HCT116 (cell line): ENCODE measurements at regions not wholly inside any gene's neighbourhood (a gene's known extent, or its start where the extent isn't known, plus 50 kb on each side); places are given as distances from the start of the nearest gene placed in this dataset.
"Not testable (repeated sequence)": the region's sequence is repeated elsewhere in the genome, so short reads cannot be mapped to it uniquely, and the experiment has no call there.

Experiments used
- ATAC-seq: fragments of 200-7000 bp; cut with Tn5 transposase; 2 replicates; pipeline ENCODE4 v1.9.1; 2020; ENCODE audit warnings: mild to moderate bottlenecking, moderate library complexity
- BruUV-seq: library from RNA; stranded (reverse); fragments of 400-500 nt; replicated peaks from 2 replicates; lab custom pipeline; 2021; lab: Mats Ljungman, UMichigan
- CTCF ChIA-PET: fragments of 300-600 bp; sonication (Branson Sonifier 250); formaldehyde crosslinking; loops from one replicate; lab custom pipeline; 2021; ENCODE audit warnings: antibody characterized with exemption; lab: Charles Lee
- POLR2A ChIA-PET: fragments of 300-600, 350-600 bp; sonication (Branson Sonifier 250); formaldehyde crosslinking; loops from one replicate; lab custom pipeline; 2021; ENCODE audit warnings: antibody characterized with exemption; lab: Charles Lee
- RAD21 ChIA-PET, 2 experiments: fragments of 300-600 bp; sonication (Branson Sonifier 250); formaldehyde crosslinking; loops; one replicate each; lab custom pipeline; 2023; ENCODE audit warnings: low total read pairs in 2 of 2; ENCODE audit not compliant: uncharacterized antibody in 2 of 2, unreplicated experiment in 2 of 2, low non-redundant PET in 1 of 2; lab: Charles Lee
- DNase-seq: peaks from one replicate; pipeline ENCODE4 v3.0.0-alpha.2; 2010; ENCODE audit warnings: low read depth, low spot score
- H2AFZ ChIP-seq: fragments of 200-600 bp; shearing (Covaris generic), sonication (generic); 2 replicates; pipeline ENCODE4 v1.6.1; 2017; ENCODE audit warnings: low read depth, mixed run types, mixed read lengths, antibody characterized with exemption, low read length; ENCODE audit not compliant: poor library complexity, severe bottlenecking
- H3K27ac ChIP-seq: 2 replicates; pipeline ENCODE4 v1.5.1; 2012; ENCODE audit warnings: low read depth, low read length
- H3K27me3 ChIP-seq: fragments of 200-600 bp; sonication (generic); 2 replicates; pipeline ENCODE4 v1.6.1; 2016; ENCODE audit warnings: mixed run types, low read length, mixed read lengths; ENCODE audit not compliant: insufficient read depth
- H3K36me3 ChIP-seq, 2 experiments: fragments of 200-500 bp in 1 of 2; fragments of 200-600 bp in 1 of 2; sonication (Bioruptor generic) in 1 of 2; sonication (generic) in 1 of 2; 2 replicates each; pipeline versions ENCODE4 v1.5.1 to v1.6.1; 2014 to 2016; ENCODE audit warnings: low read length in 2 of 2, inconsistent platforms in 1 of 2, mixed read lengths in 1 of 2, mixed run types in 1 of 2; ENCODE audit not compliant: insufficient read depth in 2 of 2, control insufficient read depth in 1 of 2
- H3K4me1 ChIP-seq, 2 experiments: fragments of 200-600 bp in 1 of 2; sonication (generic) in 1 of 2; 2 replicates each; pipeline versions ENCODE4 v1.5.1 to v1.6.1; 2012 to 2017; ENCODE audit warnings: low read length in 2 of 2, inconsistent platforms in 1 of 2, mild to moderate bottlenecking in 1 of 2, mixed read lengths in 1 of 2, mixed run types in 1 of 2, moderate library complexity in 1 of 2; ENCODE audit not compliant: insufficient read depth in 2 of 2, control insufficient read depth in 1 of 2
- H3K4me2 ChIP-seq: fragments of 200-600 bp; sonication (generic); 2 replicates; pipeline ENCODE4 v1.6.1; 2017; ENCODE audit warnings: mixed run types, low read length, mixed read lengths
- H3K4me3 ChIP-seq, 2 experiments: fragments of 200-600 bp in 1 of 2; sonication (generic) in 1 of 2; replicated peaks in 1 of 2; 2 replicates each; pipeline ENCODE4 v1.5.1; 2011 to 2016; ENCODE audit warnings: low read length in 2 of 2, control low read depth in 1 of 2, low read depth in 1 of 2, mild to moderate bottlenecking in 1 of 2, mixed read lengths in 1 of 2, mixed run types in 1 of 2
- H3K79me2 ChIP-seq: fragments of 200-600 bp; sonication (generic); 2 replicates; pipeline ENCODE4 v1.6.1; 2017; ENCODE audit warnings: mild to moderate bottlenecking, mixed run types, low read length, moderate library complexity, mixed read lengths; ENCODE audit not compliant: insufficient read depth
- H3K9ac ChIP-seq: fragments of 200-600 bp; sonication (generic); 2 replicates; pipeline ENCODE4 v1.6.1; 2016; ENCODE audit warnings: low read length, mixed read lengths
- H3K9me2 ChIP-seq: fragments of 200-600 bp; sonication (generic), shearing (Covaris generic); 2 replicates; pipeline ENCODE4 v1.6.1; 2017; ENCODE audit warnings: mixed run types, mild to moderate bottlenecking, moderate library complexity; ENCODE audit not compliant: insufficient read depth
- H3K9me3 ChIP-seq, 2 experiments: fragments of 200-500 bp in 1 of 2; fragments of 200-600 bp in 1 of 2; sonication (Bioruptor generic) in 1 of 2; sonication (generic) in 1 of 2; 2 replicates each; pipeline ENCODE4 v1.6.1; 2014 to 2017; ENCODE audit warnings: low read length in 2 of 2, mixed read lengths in 2 of 2, inconsistent platforms in 1 of 2, low read depth in 1 of 2, mild to moderate bottlenecking in 1 of 2, mixed run types in 1 of 2, moderate library complexity in 1 of 2; ENCODE audit not compliant: control insufficient read depth in 1 of 2, insufficient read depth in 1 of 2
- H4K20me1 ChIP-seq: fragments of 200-600 bp; sonication (generic), shearing (Covaris generic); 2 replicates; pipeline ENCODE4 v1.6.1; 2017; ENCODE audit warnings: mixed run types, mild to moderate bottlenecking, moderate library complexity; ENCODE audit not compliant: insufficient read depth
- ELF1 ChIP-seq: IDR thresholded peaks from 2 replicates; pipeline ENCODE4 v1.6.1; 2012; ENCODE audit warnings: low read depth, borderline replicate concordance
- POLR2A ChIP-seq: IDR thresholded peaks from 2 replicates; pipeline ENCODE4 v1.7.0; 2011; ENCODE audit warnings: borderline replicate concordance; ENCODE audit not compliant: insufficient read depth, insufficient read length; ENCODE audit errors: extremely low read depth
- intact Hi-C: fragments of 100-400 bp; cut with micrococcal nuclease; formaldehyde crosslinking; loops from 2 replicates; pipeline ENCODE4 v1.10.0; 2022
- TF ChIP-seq, protein P1 (sequence below): IDR thresholded peaks from 2 replicates; pipeline ENCODE4 v1.6.1; 2012

- Histone ChIP-seq H3K79me2 (no peaks in the 10 kb centered on the region), H3K9me3 (no peaks in the 10 kb centered on the region), H3K9me2 (no peaks in the 10 kb centered on the region), H3K36me3 (no peaks in the 10 kb centered on the region), H2AFZ (no peak overlapping the region), H3K27ac (no peak overlapping the region), H4K20me1 (no peaks in the 10 kb centered on the region), H3K4me2 (no peak overlapping the region), H3K4me3 (no peak overlapping the region), H3K9ac (no peak overlapping the region), H3K27me3 (no peaks in the 10 kb centered on the region), H3K4me1 (no peaks in the 10 kb centered on the region)
- no TSS peak for BruUV-seq
- TF ChIP-seq POLR2A = no peak
- TF ChIP-seq ELF1 = no peak
- TF ChIP-seq, protein P1, sequence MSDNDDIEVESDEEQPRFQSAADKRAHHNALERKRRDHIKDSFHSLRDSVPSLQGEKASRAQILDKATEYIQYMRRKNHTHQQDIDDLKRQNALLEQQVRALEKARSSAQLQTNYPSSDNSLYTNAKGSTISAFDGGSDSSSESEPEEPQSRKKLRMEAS = no peak
- ChIA-PET RAD21 (no interaction called here), CTCF (no interaction called here), POLR2A (no interaction called here)
- intact Hi-C loops = no loop called here
- ATAC-seq (no peak), DNase-seq (no peak)
These were observed 54.0 kb upstream of the HECW1 start for GRCh38 chr7:43058271-43059066.

GRCh38 chr7:43059067-43059600 is 53.3 kb upstream of the HECW1 start:
- H3K4me1 ChIP-seq, H3K9ac ChIP-seq, H3K9me2 ChIP-seq, H3K27ac ChIP-seq, H2AFZ ChIP-seq, H3K27me3 ChIP-seq, RAD21 ChIA-PET, BruUV-seq, intact Hi-C loops, CTCF ChIA-PET, H3K36me3 ChIP-seq, H3K79me2 ChIP-seq, ATAC-seq, H3K9me3 ChIP-seq, DNase-seq, H4K20me1 ChIP-seq, POLR2A ChIA-PET, H3K4me2 ChIP-seq, H3K4me3 ChIP-seq: not testable (repeated sequence)
